HEK293T (cell line): ENCODE measurements at regions not wholly inside any gene's neighbourhood (a gene's known extent, or its start where the extent isn't known, plus 50 kb on each side); places are given as distances from the start of the nearest gene placed in this dataset.

Experiments
- ARNT ChIP-seq: fragments of 450-650 bp; IDR thresholded peaks from 2 replicates; pipeline ENCODE4 v1.6.1; 2017; ENCODE audit warnings: mild to moderate bottlenecking
- BHLHE40 ChIP-seq: fragments of 450-650 bp; IDR thresholded peaks from 2 replicates; pipeline ENCODE4 v1.6.1; 2016; ENCODE audit warnings: mild to moderate bottlenecking, moderate library complexity, borderline replicate concordance
- CTBP1 ChIP-seq: fragments of 450-650 bp; IDR thresholded peaks from 2 replicates; pipeline ENCODE4 v1.6.1; 2016; ENCODE audit warnings: borderline replicate concordance
- ELF4 ChIP-seq: fragments of 450-650 bp; IDR thresholded peaks from 2 replicates; pipeline ENCODE4 v1.6.1; 2017; ENCODE audit warnings: antibody characterized with exemption
- FOXA1 ChIP-seq: fragments of 450-650 bp; IDR thresholded peaks from 2 replicates; pipeline ENCODE4 v1.6.1; 2016; ENCODE audit warnings: mild to moderate bottlenecking
- FOXK2 ChIP-seq: fragments of 450-650 bp; IDR thresholded peaks from 2 replicates; pipeline ENCODE4 v1.6.1; 2016; ENCODE audit warnings: mild to moderate bottlenecking
- FOXM1 ChIP-seq: fragments of 450-650 bp; IDR thresholded peaks from 2 replicates; pipeline ENCODE4 v1.6.1; 2017; ENCODE audit warnings: mild to moderate bottlenecking, borderline replicate concordance
- HDGF ChIP-seq: fragments of 450-650 bp; IDR thresholded peaks from 2 replicates; pipeline ENCODE4 v1.6.1; 2017; ENCODE audit warnings: antibody characterized with exemption, borderline replicate concordance
- LEF1 ChIP-seq: fragments of 450-650 bp; IDR thresholded peaks from 2 replicates; pipeline ENCODE4 v1.6.1; 2017; ENCODE audit warnings: mild to moderate bottlenecking, borderline replicate concordance
- NFRKB ChIP-seq: fragments of 450-650 bp; IDR thresholded peaks from 2 replicates; pipeline ENCODE4 v1.6.1; 2016; ENCODE audit warnings: mild to moderate bottlenecking, moderate library complexity
- SP1 ChIP-seq: fragments of 450-650 bp; IDR thresholded peaks from 2 replicates; pipeline ENCODE4 v1.6.1; 2017
- SUZ12 ChIP-seq: fragments of 450-650 bp; IDR thresholded peaks from 2 replicates; pipeline ENCODE4 v1.6.1; 2016; ENCODE audit warnings: mild to moderate bottlenecking
- TARDBP ChIP-seq: fragments of 450-650 bp; IDR thresholded peaks from 2 replicates; pipeline ENCODE4 v1.6.1; 2016

DNA sequence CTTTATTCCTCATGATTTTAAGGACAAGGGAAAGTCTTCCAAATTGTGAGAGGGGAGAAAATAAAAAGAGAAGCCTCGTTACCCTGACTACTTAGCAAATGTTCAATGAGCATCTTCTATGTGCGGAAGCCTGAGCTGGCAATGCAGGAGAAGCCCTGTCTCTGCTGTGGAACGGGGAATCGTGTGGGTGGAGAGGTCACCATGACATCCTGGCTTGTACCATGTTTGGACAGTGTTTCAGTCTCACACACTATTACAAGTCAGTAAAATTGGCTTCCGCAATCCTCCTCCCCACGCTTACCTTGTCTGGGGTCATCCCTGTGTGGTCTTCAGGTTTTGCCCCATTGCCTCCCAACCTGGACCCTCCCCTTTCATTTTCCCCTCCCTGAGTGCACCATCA is 65.0 kb upstream of the PPM1B start:
- TF ChIP-seq FOXK2: no peak
- no peak for TF ChIP-seq SP1
- no peak for TF ChIP-seq NFRKB
- TF ChIP-seq BHLHE40: no peak
- no peak for TF ChIP-seq FOXM1
- no peak for TF ChIP-seq HDGF
- TF ChIP-seq LEF1: no peak
- TF ChIP-seq TARDBP: no peak
- no peak for TF ChIP-seq FOXA1
- no peak for TF ChIP-seq ARNT
- TF ChIP-seq ELF4: no peak
- no peak for TF ChIP-seq SUZ12
- no peak for TF ChIP-seq CTBP1
